ENCODE measurements at regions not wholly inside any gene's neighbourhood (a gene's known extent, or its start where the extent isn't known, plus 50 kb on each side); places are given as distances from the start of the nearest gene placed in this dataset.

- Histone ChIP-seq H3K4me1 (ENCODE audit: control insufficient read depth in 5 of 5, insufficient read depth in 5 of 5, low read length in 5 of 5) (peaks cover 0 to 1% (median 0%) of the 10 kb centered on the region in 5 donors), H3K9ac (ENCODE audit: insufficient read depth in 1 of 2, low read length in 2 of 2) (no peak overlapping the region), H3K27me3 (ENCODE audit: control insufficient read depth in 3 of 3, insufficient read depth in 3 of 3, low read length in 2 of 3) (peaks cover 0 to 3% (median 0%) of the 10 kb centered on the region in 3 donors), H3K36me3 (ENCODE audit: control insufficient read depth in 4 of 4, insufficient read depth in 4 of 4, low read length in 4 of 4) (no peaks in the 10 kb centered on the region), H3K4me3 (no peak overlapping the region), H3K9me3 (ENCODE audit: control insufficient read depth in 4 of 4, insufficient read depth in 3 of 4, low read length in 3 of 4) (peaks cover 0 to 6% (median 0%) of the 10 kb centered on the region in 4 donors), H3K27ac (ENCODE audit: low read depth in 1 of 2, low read length in 1 of 2) (no peak overlapping the region)
- 88 to 93% methylated on average over 3 of the region's 3 CpGs for WGBS, 2 donors
- TF ChIP-seq, protein P1, sequence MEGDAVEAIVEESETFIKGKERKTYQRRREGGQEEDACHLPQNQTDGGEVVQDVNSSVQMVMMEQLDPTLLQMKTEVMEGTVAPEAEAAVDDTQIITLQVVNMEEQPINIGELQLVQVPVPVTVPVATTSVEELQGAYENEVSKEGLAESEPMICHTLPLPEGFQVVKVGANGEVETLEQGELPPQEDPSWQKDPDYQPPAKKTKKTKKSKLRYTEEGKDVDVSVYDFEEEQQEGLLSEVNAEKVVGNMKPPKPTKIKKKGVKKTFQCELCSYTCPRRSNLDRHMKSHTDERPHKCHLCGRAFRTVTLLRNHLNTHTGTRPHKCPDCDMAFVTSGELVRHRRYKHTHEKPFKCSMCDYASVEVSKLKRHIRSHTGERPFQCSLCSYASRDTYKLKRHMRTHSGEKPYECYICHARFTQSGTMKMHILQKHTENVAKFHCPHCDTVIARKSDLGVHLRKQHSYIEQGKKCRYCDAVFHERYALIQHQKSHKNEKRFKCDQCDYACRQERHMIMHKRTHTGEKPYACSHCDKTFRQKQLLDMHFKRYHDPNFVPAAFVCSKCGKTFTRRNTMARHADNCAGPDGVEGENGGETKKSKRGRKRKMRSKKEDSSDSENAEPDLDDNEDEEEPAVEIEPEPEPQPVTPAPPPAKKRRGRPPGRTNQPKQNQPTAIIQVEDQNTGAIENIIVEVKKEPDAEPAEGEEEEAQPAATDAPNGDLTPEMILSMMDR (IDR thresholded peaks at IDR 0.05; ENCODE audit: control extremely low read depth, extremely low read depth): no peak
- no peak for ATAC-seq (ENCODE audit: insufficient read depth, low FRiP score)
- no peak for DNase-seq
These were observed 56.9 kb upstream of the LRP8 start for GRCh38 chr1:53384796-53385195.

- 67 to 69% methylated on average over 11 of the region's 11 CpGs for WGBS, 2 donors
- H3K9me3 ChIP-seq (ENCODE audit: control insufficient read depth in 4 of 4, insufficient read depth in 3 of 4, low read length in 3 of 4): peaks cover 0 to 6% (median 0%) of the 10 kb centered on the region in 4 donors
- H3K9ac ChIP-seq (ENCODE audit: insufficient read depth in 1 of 2, low read length in 2 of 2): no peak overlapping the region
- ATAC-seq (ENCODE audit: insufficient read depth, low FRiP score): no peak
- H3K27ac ChIP-seq (ENCODE audit: low read depth in 1 of 2, low read length in 1 of 2): no peak overlapping the region
- H3K4me1 ChIP-seq (ENCODE audit: control insufficient read depth in 5 of 5, insufficient read depth in 5 of 5, low read length in 5 of 5): peaks cover 0 to 5% (median 0%) of the 10 kb centered on the region in 5 donors
- H3K4me3 ChIP-seq: no peak overlapping the region
- no peaks in the 10 kb centered on the region for H3K36me3 ChIP-seq (ENCODE audit: control insufficient read depth in 4 of 4, insufficient read depth in 4 of 4, low read length in 4 of 4)
- TF ChIP-seq, protein P1 (IDR thresholded peaks at IDR 0.05; ENCODE audit: control extremely low read depth, extremely low read depth): no peak
- DNase-seq: no peak
- no peaks in the 10 kb centered on the region for H3K27me3 ChIP-seq (ENCODE audit: control insufficient read depth in 3 of 3, insufficient read depth in 3 of 3, low read length in 2 of 3)
These were observed 57.7 kb upstream of the LRP8 start for GRCh38 chr1:53385276-53386225.

GRCh38 chr1:53388963-53389362 lies 61.1 kb upstream of the LRP8 start:
- no peak overlapping the region for H3K4me3 ChIP-seq
- TF ChIP-seq, protein P1 (IDR thresholded peaks at IDR 0.05; ENCODE audit: control extremely low read depth, extremely low read depth): no peak
- no peak for ATAC-seq (ENCODE audit: insufficient read depth, low FRiP score)
- no peaks in the 10 kb centered on the region for H3K27me3 ChIP-seq (ENCODE audit: control insufficient read depth in 3 of 3, insufficient read depth in 3 of 3, low read length in 2 of 3)
- no peak for DNase-seq
- no peak overlapping the region for H3K27ac ChIP-seq (ENCODE audit: low read depth in 1 of 2, low read length in 1 of 2)
- no peak overlapping the region for H3K9ac ChIP-seq (ENCODE audit: insufficient read depth in 1 of 2, low read length in 2 of 2)
- H3K36me3 ChIP-seq (ENCODE audit: control insufficient read depth in 4 of 4, insufficient read depth in 4 of 4, low read length in 4 of 4): no peaks in the 10 kb centered on the region
- 93 to 94% methylated on average over 4 of the region's 4 CpGs for WGBS, 2 donors
- peaks cover 0 to 4% (median 0%) of the 10 kb centered on the region in 4 donors for H3K9me3 ChIP-seq (ENCODE audit: control insufficient read depth in 4 of 4, insufficient read depth in 3 of 4, low read length in 3 of 4)
- peaks cover 0 to 7% (median 0%) of the 10 kb centered on the region in 5 donors for H3K4me1 ChIP-seq (ENCODE audit: control insufficient read depth in 5 of 5, insufficient read depth in 5 of 5, low read length in 5 of 5)

Measured in lung (tissue), 11 donors.